Endothelial cell (in vitro differentiated cells): ENCODE measurements at regions not wholly inside any gene's neighbourhood (a gene's known extent, or its start where the extent isn't known, plus 50 kb on each side); places are given as distances from the start of the nearest gene placed in this dataset.
A peak's percentile ranks its signal among the peaks of the same experiment; 100 is the strongest.
"Not testable (repeated sequence)": the region's sequence is repeated elsewhere in the genome, so short reads cannot be mapped to it uniquely, and the experiment has no call there.

Source experiments
- DNase-seq: peaks from one replicate; pipeline ENCODE4 v3.0.0; 2021; ENCODE audit warnings: low spot score
- H3K27ac Mint-ChIP-seq: one replicate; pipeline ENCODE4 v1.8.0; 2021; ENCODE audit warnings: mixed read lengths, inconsistent platforms; ENCODE audit not compliant: unreplicated experiment
- H3K27me3 Mint-ChIP-seq: one replicate; pipeline ENCODE4 v1.8.0; 2021; ENCODE audit warnings: mild to moderate bottlenecking, moderate library complexity, mixed read lengths, inconsistent platforms; ENCODE audit not compliant: unreplicated experiment
- H3K36me3 Mint-ChIP-seq: one replicate; pipeline ENCODE4 v1.8.0; 2021; ENCODE audit warnings: mild to moderate bottlenecking, low read depth, mixed read lengths, inconsistent platforms; ENCODE audit not compliant: unreplicated experiment
- H3K4me1 Mint-ChIP-seq: one replicate; pipeline ENCODE4 v1.8.0; 2021; ENCODE audit warnings: mild to moderate bottlenecking, mixed read lengths, inconsistent platforms; ENCODE audit not compliant: unreplicated experiment
- H3K4me3 Mint-ChIP-seq: one replicate; pipeline ENCODE4 v1.8.0; 2021; ENCODE audit warnings: mild to moderate bottlenecking, mixed read lengths, inconsistent platforms; ENCODE audit not compliant: unreplicated experiment
- H3K9me3 Mint-ChIP-seq: one replicate; pipeline ENCODE4 v1.8.0; 2021; ENCODE audit warnings: mixed read lengths, inconsistent platforms; ENCODE audit not compliant: unreplicated experiment
- CTCF ChIP-seq: fragments of 200-600 bp; sonication (generic); IDR thresholded peaks from one replicate; pipeline ENCODE4 v1.5.0; 2021; ENCODE audit warnings: antibody characterized with exemption; ENCODE audit not compliant: unreplicated experiment

GRCh38 chr4:85132570-85132969 lies 166.1 kb upstream of the WDFY3 start:
- Mint-ChIP-seq H3K4me1 (peaks cover 19% of the 10 kb centered on the region), H3K27ac (peak overlapping the region; percentile 92), H3K4me3 (no peak overlapping the region), H3K27me3 (peaks cover 5% of the 10 kb centered on the region), H3K36me3 (peaks cover 3% of the 10 kb centered on the region), H3K9me3 (no peaks in the 10 kb centered on the region)
- no peak for TF ChIP-seq CTCF
- no peak for DNase-seq

GRCh38 chr4:85139749-85140148 lies 173.3 kb upstream of the WDFY3 start:
- H3K9me3 Mint-ChIP-seq, H3K27ac Mint-ChIP-seq, H3K27me3 Mint-ChIP-seq, H3K4me1 Mint-ChIP-seq, H3K36me3 Mint-ChIP-seq, DNase-seq, H3K4me3 Mint-ChIP-seq: not testable (repeated sequence)

- Mint-ChIP-seq H3K4me1 (peaks cover 7% of the 10 kb centered on the region), H3K27ac (no peak overlapping the region), H3K36me3 (no peaks in the 10 kb centered on the region), H3K9me3 (no peaks in the 10 kb centered on the region), H3K27me3 (peaks cover 2% of the 10 kb centered on the region), H3K4me3 (no peak overlapping the region)
- no peak for TF ChIP-seq CTCF
- DNase-seq, result no peak
These were observed 176.0 kb upstream of the WDFY3 start for GRCh38 chr4:85142451-85142850.

- H3K4me3 Mint-ChIP-seq, result no peak overlapping the region
- no peak overlapping the region for H3K27ac Mint-ChIP-seq
These were observed 181.1 kb upstream of the WDFY3 start for GRCh38 chr4:85147481-85148076.

GRCh38 chr4:85149676-85150075 lies 183.2 kb upstream of the WDFY3 start:
- Mint-ChIP-seq H3K27me3 (no peaks in the 10 kb centered on the region), H3K36me3 (no peaks in the 10 kb centered on the region), H3K9me3 (no peaks in the 10 kb centered on the region), H3K4me3 (no peak overlapping the region), H3K4me1 (no peaks in the 10 kb centered on the region), H3K27ac (no peak overlapping the region)
- TF ChIP-seq CTCF, result no peak
- no peak for DNase-seq

More at GRCh38 chr4:85147481-85148076, 181.1 kb upstream of the WDFY3 start:
- peak; percentile 66 for TF ChIP-seq CTCF
- H3K4me1 Mint-ChIP-seq, result peaks cover 4% of the 10 kb centered on the region
- no peaks in the 10 kb centered on the region for H3K27me3 Mint-ChIP-seq
- no peaks in the 10 kb centered on the region for H3K9me3 Mint-ChIP-seq
- DNase-seq, result peak; percentile 23
- no peaks in the 10 kb centered on the region for H3K36me3 Mint-ChIP-seq
